HG02852 (cell line): ENCODE measurements at regions not wholly inside any gene's neighbourhood (a gene's known extent, or its start where the extent isn't known, plus 50 kb on each side); places are given as distances from the start of the nearest gene placed in this dataset.

Experiments used
- ATAC-seq: cut with Tn5 transposase; IDR thresholded peaks from one replicate; pipeline ENCODE4 v1.9.1; 2021; ENCODE audit warnings: mild to moderate bottlenecking, moderate library complexity; ENCODE audit not compliant: unreplicated experiment

GRCh38 chr5:54721951-54722654 is 204.5 kb downstream of the SNX18 start:
- no peak for ATAC-seq

GRCh38 chr5:54721116-54721515 is 203.6 kb downstream of the SNX18 start:
- ATAC-seq, result no peak

GRCh38 chr5:54720341-54720740 is 202.8 kb downstream of the SNX18 start:
- ATAC-seq, result no peak

- ATAC-seq, result no peak
These were observed 202.1 kb downstream of the SNX18 start for GRCh38 chr5:54719384-54720283.

GRCh38 chr5:54718656-54719055 is 201.1 kb downstream of the SNX18 start:
- ATAC-seq, result no peak

- no peak for ATAC-seq
These were observed 200.3 kb downstream of the SNX18 start for GRCh38 chr5:54717870-54718269.

- no peak for ATAC-seq
These were observed 199.9 kb downstream of the SNX18 start for GRCh38 chr5:54717459-54717858.

GRCh38 chr5:54713923-54714581 is 196.5 kb downstream of the SNX18 start:
- ATAC-seq, result no peak

GRCh38 chr5:54709096-54709495 is 191.5 kb downstream of the SNX18 start:
- no peak for ATAC-seq

GRCh38 chr5:54707841-54708240 is 190.3 kb downstream of the SNX18 start:
- no peak for ATAC-seq

GRCh38 chr5:54705994-54706653 is 188.6 kb downstream of the SNX18 start:
- no peak for ATAC-seq

GRCh38 chr5:54704825-54705224 is 187.3 kb downstream of the SNX18 start:
- no peak for ATAC-seq

- ATAC-seq, result no peak
These were observed 186.8 kb downstream of the SNX18 start for GRCh38 chr5:54704333-54704732.

GRCh38 chr5:54703565-54704255 is 186.2 kb downstream of the SNX18 start:
- no peak for ATAC-seq

GRCh38 chr5:54703133-54703532 is 185.6 kb downstream of the SNX18 start:
- ATAC-seq, result no peak

GRCh38 chr5:54702470-54702869 is 184.9 kb downstream of the SNX18 start:
- ATAC-seq, result no peak

GRCh38 chr5:54700986-54701578 is 183.5 kb downstream of the SNX18 start:
- ATAC-seq, result no peak

GRCh38 chr5:54696931-54697330 is 179.4 kb downstream of the SNX18 start:
- ATAC-seq, result no peak

GRCh38 chr5:54696346-54696745 is 178.8 kb downstream of the SNX18 start:
- ATAC-seq, result no peak
